Heart left ventricle (tissue), 13 donors: ENCODE measurements at regions not wholly inside any gene's neighbourhood (a gene's known extent, or its start where the extent isn't known, plus 50 kb on each side); places are given as distances from the start of the nearest gene placed in this dataset.
"Not testable (repeated sequence)": the region's sequence is repeated elsewhere in the genome, so short reads cannot be mapped to it uniquely, and the experiment has no call there.

Experiments used
- CTCF ChIP-seq, 12 donors: fragments of 200-600 bp; sonication (generic) in 4 of 12; IDR thresholded peaks; one replicate each; pipeline versions ENCODE4 v1.5.0 to v1.8.0; 2018 to 2022; ENCODE audit warnings: antibody characterized with exemption in 12 of 12, mild to moderate bottlenecking in 5 of 12
- POLR2A ChIP-seq, 2 donors: fragments of 450-650 bp; IDR thresholded peaks; one replicate each; pipeline ENCODE4 v1.6.1; 2017; ENCODE audit warnings: antibody characterized with exemption in 2 of 2, mild to moderate bottlenecking in 2 of 2, moderate library complexity in 2 of 2
- donor health status: ischemic (EF 13 %, LVEDD 7.1; RV severe dilation, severe dysfunction).
- donor health status: DM: no; HTN: yes; CAD: no.
- donor health status: DM: no; HTN: no; CAD: no.
- donor health status: ischemic (EF 25% LVEDD 6.9; RV normal size, moderate dysfunction).
- donor health status: ischemic (EF 25% LVEDD 5.7; RV mildly dilated, moderate dysfunction).
- donor health status: ischemic (EF 35%, LVEDD 5.7; RV mildly dilated, moderate dysfunction).
- donor health status: nonischemic (EF 11% LVEDD 7.7; RV severe dilation, severe dysfunction).
- donor health status: DM: yes; HTN: yes; CAD: no.
- donor health status: PGD.
- donor health status: ischemic (EF 29% LVEDD 5.4; RV normal size, mild dysfunction).
- donor health status: nonischemic (EF 23%, LVEDD 6.1; RV moderate dilation, normal function).

DNA sequence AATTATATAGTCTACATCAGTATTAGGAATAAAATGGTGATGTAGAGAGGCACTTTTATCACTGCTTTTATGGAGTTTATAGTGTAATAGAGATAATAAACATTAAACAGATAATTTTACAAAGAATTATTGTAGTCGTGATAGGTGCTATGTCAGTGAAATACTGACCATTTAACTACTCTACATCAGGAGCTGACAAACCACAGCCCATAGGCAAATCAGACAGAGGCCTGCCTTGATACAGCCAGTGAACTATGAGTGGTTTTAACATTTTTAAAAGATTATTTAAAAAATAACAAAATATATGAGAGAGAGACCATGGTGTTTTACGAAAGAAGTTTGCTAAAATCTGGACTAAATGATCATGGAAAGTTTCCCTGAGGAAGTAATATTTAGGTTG lies 104.3 kb downstream of the KLRB1 start:
- TF ChIP-seq CTCF, POLR2A (IDR thresholded peaks at IDR 0.05): not testable (repeated sequence)
